ENCODE measurements at regions not wholly inside any gene's neighbourhood (a gene's known extent, or its start where the extent isn't known, plus 50 kb on each side); places are given as distances from the start of the nearest gene placed in this dataset.
"Not testable (repeated sequence)": the region's sequence is repeated elsewhere in the genome, so short reads cannot be mapped to it uniquely, and the experiment has no call there.

- DNase-seq (no peak), ATAC-seq (ENCODE audit: low FRiP score) (no peak)
- Histone ChIP-seq H3K9me3 (ENCODE audit: control insufficient read depth, low read length) (no peaks in the 10 kb centered on the region), H3K27me3 (ENCODE audit: control insufficient read depth in 1 of 2, insufficient read depth in 2 of 2, low read length in 1 of 2) (peaks cover 0 to 2% of the 10 kb centered on the region in 2 donors), H3K4me1 (ENCODE audit: control insufficient read depth in 1 of 2, insufficient read depth in 2 of 2, low read length in 2 of 2) (peaks cover 5% of the 10 kb centered on the region in 2 donors), H3K4me3 (ENCODE audit: low read length in 2 of 2) (no peak overlapping the region), H3K36me3 (ENCODE audit: control insufficient read depth in 1 of 2, insufficient read depth in 2 of 2, low read length in 1 of 2) (no peaks in the 10 kb centered on the region), H3K27ac (ENCODE audit: low read depth in 1 of 2, low read length in 2 of 2) (no peak overlapping the region)
- intact Hi-C loops (cut with DNase I) = loop anchor here in 1 of 2 donors (10.0 kb wide), 1 partner anchor 1310 kb away; no protein-coding TSS in a partner anchor
- 8 to 14% methylated on average over 2 of the region's 2 CpGs for WGBS, 2 donors
Observed at GRCh38 chr5:126004636-126005035, 418.6 kb upstream of the GRAMD2B start.

GRCh38 chr5:126007841-126008240 is 415.4 kb upstream of the GRAMD2B start:
- Histone ChIP-seq H3K36me3 (ENCODE audit: control insufficient read depth in 1 of 2, insufficient read depth in 2 of 2, low read length in 1 of 2) (no peaks in the 10 kb centered on the region), H3K27me3 (ENCODE audit: control insufficient read depth in 1 of 2, insufficient read depth in 2 of 2, low read length in 1 of 2) (peaks cover 0 to 2% of the 10 kb centered on the region in 2 donors), H3K4me1 (ENCODE audit: control insufficient read depth in 1 of 2, insufficient read depth in 2 of 2, low read length in 2 of 2) (peaks cover 0 to 3% of the 10 kb centered on the region in 2 donors), H3K27ac (ENCODE audit: low read depth in 1 of 2, low read length in 2 of 2) (no peak overlapping the region), H3K9me3 (ENCODE audit: control insufficient read depth, low read length) (no peaks in the 10 kb centered on the region), H3K4me3 (ENCODE audit: low read length in 2 of 2) (no peak overlapping the region)
- DNase-seq = no peak
- ATAC-seq (ENCODE audit: low FRiP score) = no peak
- WGBS, 2 donors = 92 to 100% methylated on average over 1 of the region's 1 CpG
- intact Hi-C loops (cut with DNase I) = loop anchor here in 1 of 2 donors (10.0 kb wide), 1 partner anchor 1313 kb away; no protein-coding TSS in a partner anchor

DNA sequence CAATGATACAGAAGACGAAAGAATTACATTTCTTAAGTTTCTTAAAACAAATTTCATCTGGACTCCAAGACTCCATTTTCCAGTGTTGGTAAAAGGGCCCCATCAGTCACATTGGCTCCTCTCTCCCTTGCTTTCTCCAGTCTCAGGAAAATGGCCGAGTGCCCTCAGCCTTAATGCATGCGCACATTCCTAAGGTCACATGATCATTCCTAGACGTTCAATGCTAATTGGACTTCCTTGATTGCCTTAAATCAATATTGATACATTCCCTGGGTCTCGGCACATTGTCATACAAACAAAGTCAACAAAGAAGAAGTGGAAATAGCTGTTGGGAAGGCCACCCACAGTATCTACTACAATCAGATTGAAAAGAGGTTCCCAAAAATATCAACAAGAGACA is 413.6 kb upstream of the GRAMD2B start:
- Histone ChIP-seq H3K4me3 (ENCODE audit: low read length in 2 of 2) (no peak overlapping the region), H3K27ac (ENCODE audit: low read depth in 1 of 2, low read length in 2 of 2) (no peak overlapping the region), H3K27me3 (ENCODE audit: control insufficient read depth in 1 of 2, insufficient read depth in 2 of 2, low read length in 1 of 2) (peaks cover 0 to 2% of the 10 kb centered on the region in 2 donors), H3K4me1 (ENCODE audit: control insufficient read depth in 1 of 2, insufficient read depth in 2 of 2, low read length in 2 of 2) (peaks cover 0 to under 1% of the 10 kb centered on the region in 2 donors), H3K9me3 (ENCODE audit: control insufficient read depth, low read length) (no peaks in the 10 kb centered on the region), H3K36me3 (ENCODE audit: control insufficient read depth in 1 of 2, insufficient read depth in 2 of 2, low read length in 1 of 2) (no peaks in the 10 kb centered on the region)
- 71 to 75% methylated on average over 5 of the region's 5 CpGs for WGBS, 2 donors
- ATAC-seq (ENCODE audit: low FRiP score) (no peak), DNase-seq (no peak)
- intact Hi-C loops (cut with DNase I) = loop anchor here in 1 of 2 donors (10.0 kb wide), 1 partner anchor 1315 kb away; no protein-coding TSS in a partner anchor

GRCh38 chr5:126011526-126011925 is 411.7 kb upstream of the GRAMD2B start:
- intact Hi-C loops (cut with DNase I); H3K27ac ChIP-seq (ENCODE audit: low read depth in 1 of 2, low read length in 2 of 2); H3K36me3 ChIP-seq (ENCODE audit: control insufficient read depth in 1 of 2, insufficient read depth in 2 of 2, low read length in 1 of 2); DNase-seq; H3K27me3 ChIP-seq (ENCODE audit: control insufficient read depth in 1 of 2, insufficient read depth in 2 of 2, low read length in 1 of 2); H3K9me3 ChIP-seq (ENCODE audit: control insufficient read depth, low read length); ATAC-seq (ENCODE audit: low FRiP score); H3K4me3 ChIP-seq (ENCODE audit: low read length in 2 of 2); H3K4me1 ChIP-seq (ENCODE audit: control insufficient read depth in 1 of 2, insufficient read depth in 2 of 2, low read length in 2 of 2): not testable (repeated sequence)
- WGBS, 2 donors = 96 to 98% methylated on average over 7 of the region's 7 CpGs

DNA sequence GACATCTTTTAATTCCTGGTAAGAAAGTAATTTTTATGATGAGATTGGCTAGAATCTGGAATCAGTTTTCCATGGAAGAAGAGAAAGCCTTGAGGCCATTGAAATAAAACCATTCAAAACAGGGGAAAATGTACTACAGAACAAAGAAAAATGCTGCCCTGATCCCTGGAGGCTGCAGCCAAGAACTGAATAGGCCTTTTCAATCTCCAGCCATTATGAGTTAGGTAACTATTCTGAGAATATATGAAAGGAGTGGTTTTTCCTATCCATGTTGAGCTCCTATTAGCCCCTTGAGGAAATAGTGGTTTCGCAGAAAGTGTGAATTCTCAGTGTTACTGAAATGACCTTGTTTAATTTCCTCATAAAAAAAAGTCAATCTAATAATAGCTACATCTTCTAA is 408.5 kb upstream of the GRAMD2B start:
- ATAC-seq (ENCODE audit: low FRiP score) = no peak
- whole genome bisulfite sequencing, 2 donors = 96 to 100% methylated on average over 1 of the region's 1 CpG
- H3K4me1 ChIP-seq (ENCODE audit: control insufficient read depth in 1 of 2, insufficient read depth in 2 of 2, low read length in 2 of 2) = peaks cover 0 to 6% of the 10 kb centered on the region in 2 donors
- no peaks in the 10 kb centered on the region for H3K27me3 ChIP-seq (ENCODE audit: control insufficient read depth in 1 of 2, insufficient read depth in 2 of 2, low read length in 1 of 2)
- H3K36me3 ChIP-seq (ENCODE audit: control insufficient read depth in 1 of 2, insufficient read depth in 2 of 2, low read length in 1 of 2) = no peaks in the 10 kb centered on the region
- no peak for DNase-seq
- no peak overlapping the region for H3K27ac ChIP-seq (ENCODE audit: low read depth in 1 of 2, low read length in 2 of 2)
- intact Hi-C loops (cut with DNase I) = no loop called here
- no peaks in the 10 kb centered on the region for H3K9me3 ChIP-seq (ENCODE audit: control insufficient read depth, low read length)
- no peak overlapping the region for H3K4me3 ChIP-seq (ENCODE audit: low read length in 2 of 2)

DNA sequence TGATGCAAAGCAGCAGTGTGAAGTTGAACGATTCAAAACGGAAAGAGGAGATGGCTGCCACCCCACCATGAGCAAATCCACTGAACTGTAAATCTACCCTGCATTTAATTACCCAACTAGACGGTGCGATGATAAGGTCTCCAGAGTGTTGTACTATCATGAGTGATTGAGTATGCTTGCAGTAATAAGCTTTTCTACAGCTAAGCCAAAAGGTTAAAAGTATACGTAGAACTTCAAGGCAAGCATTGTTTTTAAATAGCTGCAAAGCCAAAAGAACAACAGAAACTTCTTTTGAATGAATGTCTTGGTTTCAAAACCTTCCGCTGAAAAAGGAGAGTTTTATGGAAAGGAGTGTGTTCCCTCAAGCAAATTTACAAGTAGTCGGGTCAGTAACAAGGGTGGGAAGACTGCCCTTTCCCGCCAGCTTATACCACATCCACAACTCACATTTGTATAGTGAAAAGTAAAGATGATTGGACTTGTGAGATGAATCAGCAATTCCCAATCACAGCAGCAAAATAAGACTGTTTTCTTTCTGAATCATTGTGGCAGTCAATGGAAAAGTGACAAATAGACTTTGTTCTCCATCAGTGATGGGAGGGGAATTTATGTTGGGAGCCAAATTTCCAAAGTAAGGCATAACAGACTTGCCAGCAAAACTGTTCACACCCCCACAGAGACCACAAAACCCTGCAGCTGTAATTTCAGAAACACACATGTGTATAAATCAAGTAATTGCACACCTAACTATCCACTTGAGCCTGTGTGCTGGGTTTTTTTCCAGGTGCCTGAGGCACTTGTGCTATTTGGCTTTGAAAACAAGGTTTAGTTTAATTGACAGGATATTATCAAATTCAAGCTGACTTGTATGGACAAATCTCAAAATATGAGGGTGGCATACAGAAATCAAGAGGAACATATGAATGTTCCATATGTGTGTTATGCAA is 407.7 kb upstream of the GRAMD2B start:
- Histone ChIP-seq H3K36me3 (ENCODE audit: control insufficient read depth in 1 of 2, insufficient read depth in 2 of 2, low read length in 1 of 2) (no peaks in the 10 kb centered on the region), H3K27ac (ENCODE audit: low read depth in 1 of 2, low read length in 2 of 2) (no peak overlapping the region), H3K4me3 (ENCODE audit: low read length in 2 of 2) (no peak overlapping the region), H3K9me3 (ENCODE audit: control insufficient read depth, low read length) (no peaks in the 10 kb centered on the region), H3K27me3 (ENCODE audit: control insufficient read depth in 1 of 2, insufficient read depth in 2 of 2, low read length in 1 of 2) (no peaks in the 10 kb centered on the region), H3K4me1 (ENCODE audit: control insufficient read depth in 1 of 2, insufficient read depth in 2 of 2, low read length in 2 of 2) (peaks cover 0 to 6% of the 10 kb centered on the region in 2 donors)
- WGBS, 2 donors = 14 to 26% methylated on average over 8 of the region's 8 CpGs
- intact Hi-C loops (cut with DNase I) = no loop called here
- DNase-seq (no peak), ATAC-seq (ENCODE audit: low FRiP score) (peak; percentile 60)

- ATAC-seq (ENCODE audit: low FRiP score) (peak; percentile 67), DNase-seq (peak; percentile 55 to 60)
- H3K4me1 ChIP-seq (ENCODE audit: control insufficient read depth in 1 of 2, insufficient read depth in 2 of 2, low read length in 2 of 2) = peaks cover 0 to 6% of the 10 kb centered on the region in 2 donors
- H3K4me3 ChIP-seq (ENCODE audit: low read length in 2 of 2) = no peak overlapping the region
- intact Hi-C loops (cut with DNase I) = no loop called here
- H3K36me3 ChIP-seq (ENCODE audit: control insufficient read depth in 1 of 2, insufficient read depth in 2 of 2, low read length in 1 of 2) = no peaks in the 10 kb centered on the region
- no peaks in the 10 kb centered on the region for H3K27me3 ChIP-seq (ENCODE audit: control insufficient read depth in 1 of 2, insufficient read depth in 2 of 2, low read length in 1 of 2)
- H3K9me3 ChIP-seq (ENCODE audit: control insufficient read depth, low read length) = no peaks in the 10 kb centered on the region
- 8 to 11% methylated on average over 1 of the region's 1 CpG for WGBS, 2 donors
- no peak overlapping the region for H3K27ac ChIP-seq (ENCODE audit: low read depth in 1 of 2, low read length in 2 of 2)
Observed at GRCh38 chr5:126016256-126016655, 407.0 kb upstream of the GRAMD2B start.

DNA sequence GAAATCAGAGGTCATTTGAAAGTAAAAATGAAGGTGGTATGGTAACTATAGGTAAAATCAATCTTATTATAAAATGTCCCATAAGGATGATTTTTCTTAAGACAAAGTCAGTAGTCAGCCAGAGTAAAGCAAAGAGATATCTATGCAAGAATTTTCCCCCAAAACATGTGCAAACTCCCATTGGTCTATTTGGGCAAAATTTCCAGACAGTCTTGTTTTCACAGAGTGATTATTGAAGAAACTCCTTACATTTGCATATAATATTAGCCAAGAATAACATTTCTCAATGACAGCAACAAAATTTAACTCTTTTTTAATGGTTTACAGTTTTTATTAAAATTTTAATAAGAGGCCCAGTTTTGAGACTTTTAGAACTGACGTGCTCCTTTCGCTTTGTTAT is 406.1 kb upstream of the GRAMD2B start:
- Histone ChIP-seq H3K4me1 (ENCODE audit: control insufficient read depth in 1 of 2, insufficient read depth in 2 of 2, low read length in 2 of 2) (peaks cover 0 to 6% of the 10 kb centered on the region in 2 donors), H3K36me3 (ENCODE audit: control insufficient read depth in 1 of 2, insufficient read depth in 2 of 2, low read length in 1 of 2) (no peaks in the 10 kb centered on the region), H3K9me3 (ENCODE audit: control insufficient read depth, low read length) (no peaks in the 10 kb centered on the region), H3K27me3 (ENCODE audit: control insufficient read depth in 1 of 2, insufficient read depth in 2 of 2, low read length in 1 of 2) (no peaks in the 10 kb centered on the region), H3K4me3 (ENCODE audit: low read length in 2 of 2) (no peak overlapping the region), H3K27ac (ENCODE audit: low read depth in 1 of 2, low read length in 2 of 2) (no peak overlapping the region)
- no peak for ATAC-seq (ENCODE audit: low FRiP score)
- no peak for DNase-seq
- 99% methylated on average over 2 of the region's 2 CpGs for WGBS, 2 donors
- intact Hi-C loops (cut with DNase I) = no loop called here

GRCh38 chr5:126020770-126021169 is 402.4 kb upstream of the GRAMD2B start:
- Histone ChIP-seq H3K9me3 (ENCODE audit: control insufficient read depth, low read length) (no peaks in the 10 kb centered on the region), H3K27ac (ENCODE audit: low read depth in 1 of 2, low read length in 2 of 2) (no peak overlapping the region), H3K4me1 (ENCODE audit: control insufficient read depth in 1 of 2, insufficient read depth in 2 of 2, low read length in 2 of 2) (no peaks in the 10 kb centered on the region), H3K27me3 (ENCODE audit: control insufficient read depth in 1 of 2, insufficient read depth in 2 of 2, low read length in 1 of 2) (no peaks in the 10 kb centered on the region), H3K4me3 (ENCODE audit: low read length in 2 of 2) (no peak overlapping the region), H3K36me3 (ENCODE audit: control insufficient read depth in 1 of 2, insufficient read depth in 2 of 2, low read length in 1 of 2) (no peaks in the 10 kb centered on the region)
- WGBS, 2 donors = 76 to 88% methylated on average over 5 of the region's 5 CpGs
- ATAC-seq (ENCODE audit: low FRiP score) = no peak
- DNase-seq = no peak
- intact Hi-C loops (cut with DNase I) = no loop called here
